ENCODE measurements at regions not wholly inside any gene's neighbourhood (a gene's known extent, or its start where the extent isn't known, plus 50 kb on each side); places are given as distances from the start of the nearest gene placed in this dataset.

DNA sequence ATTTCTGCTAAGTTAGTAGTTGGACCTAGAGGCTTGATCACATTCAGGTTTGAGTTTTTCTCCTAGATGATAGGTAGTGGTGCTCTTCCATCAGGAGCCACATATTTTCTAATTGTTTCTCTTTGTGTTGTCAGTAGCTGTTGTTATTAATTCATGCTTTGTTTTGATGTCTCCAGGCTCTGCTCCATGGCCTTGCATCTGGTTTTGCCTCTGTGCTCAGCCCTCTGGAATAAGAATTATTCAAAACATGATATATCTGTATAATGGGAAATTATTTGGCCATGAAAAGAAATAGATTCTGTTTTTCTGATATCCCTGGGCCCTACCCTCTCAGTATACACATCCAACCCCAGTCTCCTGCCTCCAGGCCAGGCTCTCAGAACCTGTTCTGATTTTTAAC lies 184.8 kb downstream of the CDC5L start:
- TF ChIP-seq, protein P1, sequence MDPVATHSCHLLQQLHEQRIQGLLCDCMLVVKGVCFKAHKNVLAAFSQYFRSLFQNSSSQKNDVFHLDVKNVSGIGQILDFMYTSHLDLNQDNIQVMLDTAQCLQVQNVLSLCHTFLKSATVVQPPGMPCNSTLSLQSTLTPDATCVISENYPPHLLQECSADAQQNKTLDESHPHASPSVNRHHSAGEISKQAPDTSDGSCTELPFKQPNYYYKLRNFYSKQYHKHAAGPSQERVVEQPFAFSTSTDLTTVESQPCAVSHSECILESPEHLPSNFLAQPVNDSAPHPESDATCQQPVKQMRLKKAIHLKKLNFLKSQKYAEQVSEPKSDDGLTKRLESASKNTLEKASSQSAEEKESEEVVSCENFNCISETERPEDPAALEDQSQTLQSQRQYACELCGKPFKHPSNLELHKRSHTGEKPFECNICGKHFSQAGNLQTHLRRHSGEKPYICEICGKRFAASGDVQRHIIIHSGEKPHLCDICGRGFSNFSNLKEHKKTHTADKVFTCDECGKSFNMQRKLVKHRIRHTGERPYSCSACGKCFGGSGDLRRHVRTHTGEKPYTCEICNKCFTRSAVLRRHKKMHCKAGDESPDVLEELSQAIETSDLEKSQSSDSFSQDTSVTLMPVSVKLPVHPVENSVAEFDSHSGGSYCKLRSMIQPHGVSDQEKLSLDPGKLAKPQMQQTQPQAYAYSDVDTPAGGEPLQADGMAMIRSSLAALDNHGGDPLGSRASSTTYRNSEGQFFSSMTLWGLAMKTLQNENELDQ (tag by site-specific recombination; IDR thresholded peaks at IDR 0.05; ENCODE audit: low read depth) = no peak
- TF ChIP-seq, protein P2, sequence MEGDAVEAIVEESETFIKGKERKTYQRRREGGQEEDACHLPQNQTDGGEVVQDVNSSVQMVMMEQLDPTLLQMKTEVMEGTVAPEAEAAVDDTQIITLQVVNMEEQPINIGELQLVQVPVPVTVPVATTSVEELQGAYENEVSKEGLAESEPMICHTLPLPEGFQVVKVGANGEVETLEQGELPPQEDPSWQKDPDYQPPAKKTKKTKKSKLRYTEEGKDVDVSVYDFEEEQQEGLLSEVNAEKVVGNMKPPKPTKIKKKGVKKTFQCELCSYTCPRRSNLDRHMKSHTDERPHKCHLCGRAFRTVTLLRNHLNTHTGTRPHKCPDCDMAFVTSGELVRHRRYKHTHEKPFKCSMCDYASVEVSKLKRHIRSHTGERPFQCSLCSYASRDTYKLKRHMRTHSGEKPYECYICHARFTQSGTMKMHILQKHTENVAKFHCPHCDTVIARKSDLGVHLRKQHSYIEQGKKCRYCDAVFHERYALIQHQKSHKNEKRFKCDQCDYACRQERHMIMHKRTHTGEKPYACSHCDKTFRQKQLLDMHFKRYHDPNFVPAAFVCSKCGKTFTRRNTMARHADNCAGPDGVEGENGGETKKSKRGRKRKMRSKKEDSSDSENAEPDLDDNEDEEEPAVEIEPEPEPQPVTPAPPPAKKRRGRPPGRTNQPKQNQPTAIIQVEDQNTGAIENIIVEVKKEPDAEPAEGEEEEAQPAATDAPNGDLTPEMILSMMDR (tag by site-specific recombination; IDR thresholded peaks at IDR 0.05) = no peak
- no peak for TF ChIP-seq ZNF549 (tag by site-specific recombination; IDR thresholded peaks at IDR 0.05)
- no peak for TF ChIP-seq ZNF76 (tag by site-specific recombination; IDR thresholded peaks at IDR 0.05; ENCODE audit: borderline replicate concordance, low read depth)
- TF ChIP-seq REPIN1 (tag by site-specific recombination; IDR thresholded peaks at IDR 0.05; ENCODE audit: low read depth) = no peak
- TF ChIP-seq ZEB2 (tag by site-specific recombination; IDR thresholded peaks at IDR 0.05) = no peak
- no peak for TF ChIP-seq ZFP41 (tag by site-specific recombination; IDR thresholded peaks at IDR 0.05; ENCODE audit: borderline replicate concordance)
- no peak for TF ChIP-seq ZNF311 (tag by site-specific recombination; IDR thresholded peaks at IDR 0.05; ENCODE audit: borderline replicate concordance)
- TF ChIP-seq ZBTB8A (tag by site-specific recombination; IDR thresholded peaks at IDR 0.05) = no peak
